Stimulated activated CD8-positive, alpha-beta memory T cell treated with anti-CD3 and anti-CD28 coated beads, Interleukin-7, amount 100 ng/mL, for 24 hours (primary cell): ENCODE measurements at regions not wholly inside any gene's neighbourhood (a gene's known extent, or its start where the extent isn't known, plus 50 kb on each side); places are given as distances from the start of the nearest gene placed in this dataset.

Experiments used
- DNase-seq: peaks from one replicate; pipeline ENCODE4 v3.0.0-alpha.2; 2020; ENCODE audit warnings: low read depth

GRCh38 chr2:128554151-128554769, 235.6 kb upstream of the HS6ST1 start:
- no peak for DNase-seq

- no peak for DNase-seq
Observed at GRCh38 chr2:128555433-128555832, 236.8 kb upstream of the HS6ST1 start.

GRCh38 chr2:128556089-128556488, 237.4 kb upstream of the HS6ST1 start:
- DNase-seq, result no peak

- DNase-seq, result no peak
Observed at GRCh38 chr2:128556633-128557032, 238.0 kb upstream of the HS6ST1 start.

- no peak for DNase-seq
Observed at GRCh38 chr2:128557069-128557468, 238.4 kb upstream of the HS6ST1 start.

GRCh38 chr2:128557831-128558241, 239.2 kb upstream of the HS6ST1 start:
- no peak for DNase-seq

- DNase-seq, result no peak
Observed at GRCh38 chr2:128558441-128558840, 239.8 kb upstream of the HS6ST1 start.

GRCh38 chr2:128558895-128559532, 240.3 kb upstream of the HS6ST1 start:
- DNase-seq, result no peak

GRCh38 chr2:128559533-128560515, 241.2 kb upstream of the HS6ST1 start:
- DNase-seq, result no peak

GRCh38 chr2:128560718-128561117, 242.1 kb upstream of the HS6ST1 start:
- no peak for DNase-seq

GRCh38 chr2:128562471-128563347, 244.0 kb upstream of the HS6ST1 start:
- DNase-seq, result no peak

GRCh38 chr2:128563348-128563687, 244.7 kb upstream of the HS6ST1 start:
- no peak for DNase-seq

GRCh38 chr2:128564131-128564530, 245.5 kb upstream of the HS6ST1 start:
- DNase-seq, result no peak

GRCh38 chr2:128564551-128564950, 245.9 kb upstream of the HS6ST1 start:
- DNase-seq, result no peak

GRCh38 chr2:128565441-128565840, 246.8 kb upstream of the HS6ST1 start:
- no peak for DNase-seq

- no peak for DNase-seq
Observed at GRCh38 chr2:128566671-128567070, 248.0 kb upstream of the HS6ST1 start.

GRCh38 chr2:128568106-128568505, 249.4 kb upstream of the HS6ST1 start:
- no peak for DNase-seq

GRCh38 chr2:128573116-128573515, 254.4 kb upstream of the HS6ST1 start:
- no peak for DNase-seq

GRCh38 chr2:128573531-128573930, 254.9 kb upstream of the HS6ST1 start:
- DNase-seq, result no peak

GRCh38 chr2:128577141-128577930, 258.7 kb upstream of the HS6ST1 start:
- no peak for DNase-seq
